ENCODE measurements at regions not wholly inside any gene's neighbourhood (a gene's known extent, or its start where the extent isn't known, plus 50 kb on each side); places are given as distances from the start of the nearest gene placed in this dataset.

DNA sequence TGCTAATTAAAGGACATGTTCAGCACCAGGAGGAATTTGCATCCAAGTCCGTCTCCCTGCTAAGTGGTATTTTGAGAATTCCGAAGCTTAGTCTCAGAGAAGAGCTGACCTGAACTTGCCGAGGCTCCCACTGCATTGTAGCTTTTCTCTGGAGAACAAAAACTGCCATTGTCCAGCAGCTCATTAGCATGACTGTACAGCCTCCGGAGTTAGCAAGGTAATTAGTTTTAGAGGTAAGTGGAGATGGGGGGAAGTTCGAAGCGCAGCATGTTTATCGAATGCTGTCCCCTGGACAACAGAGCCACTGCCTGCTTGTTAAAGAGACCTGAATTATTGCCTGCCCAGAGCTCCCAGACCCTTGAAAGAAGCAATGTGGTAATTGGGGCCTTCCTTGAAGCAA is 160.3 kb upstream of the PELI2 start:
- Histone ChIP-seq H3K9me3 (no peaks in the 10 kb centered on the region), H3K36me3 (no peaks in the 10 kb centered on the region), H3K4me3 (no peak overlapping the region), H3K4me1 (no peaks in the 10 kb centered on the region), H3K27me3 (peaks cover 0 to 5% (median 0%) of the 10 kb centered on the region in 7 donors), H3K27ac (no peak overlapping the region)
- ATAC-seq (no peak), DNase-seq (no peak)
- no peak for TF ChIP-seq CTCF (IDR thresholded peaks at IDR 0.05)
- intact Hi-C loops (cut with DNase I) = no loop called here
- WGBS, 2 donors = 63 to 72% methylated on average over 7 of the region's 7 CpGs

- Histone ChIP-seq H3K4me3 (no peak overlapping the region), H3K27me3 (peaks cover 0 to 5% (median 0%) of the 10 kb centered on the region in 7 donors), H3K27ac (no peak overlapping the region), H3K4me1 (peaks cover 0 to under 1% (median 0%) of the 10 kb centered on the region in 9 donors), H3K36me3 (no peaks in the 10 kb centered on the region), H3K9me3 (no peaks in the 10 kb centered on the region)
- DNase-seq = no peak
- ATAC-seq = no peak
- TF ChIP-seq CTCF (IDR thresholded peaks at IDR 0.05) = no peak
- intact Hi-C loops (cut with DNase I) = no loop called here
Observed at GRCh38 chr14:55963295-55963694, 154.9 kb upstream of the PELI2 start.

- Histone ChIP-seq H3K4me3 (no peak overlapping the region), H3K36me3 (no peaks in the 10 kb centered on the region), H3K27ac (no peak overlapping the region), H3K9me3 (no peaks in the 10 kb centered on the region), H3K27me3 (peaks cover 0 to under 1% (median 0%) of the 10 kb centered on the region in 7 donors), H3K4me1 (peaks cover 0 to 8% (median 0%) of the 10 kb centered on the region in 9 donors)
- 91 to 94% methylated on average over 8 of the region's 8 CpGs for WGBS, 2 donors
- no peak for TF ChIP-seq CTCF (IDR thresholded peaks at IDR 0.05)
- intact Hi-C loops (cut with DNase I) = no loop called here
- ATAC-seq (no peak), DNase-seq (no peak)
Observed at GRCh38 chr14:55964091-55964490, 154.1 kb upstream of the PELI2 start.

GRCh38 chr14:55964821-55965220 is 153.4 kb upstream of the PELI2 start:
- 78 to 82% methylated on average over 3 of the region's 3 CpGs for WGBS, 2 donors
- ATAC-seq (no peak), DNase-seq (no peak)
- no peaks in the 10 kb centered on the region for H3K36me3 ChIP-seq
- peaks cover 0 to 8% (median 0%) of the 10 kb centered on the region in 9 donors for H3K4me1 ChIP-seq
- intact Hi-C loops (cut with DNase I) = no loop called here
- TF ChIP-seq CTCF (IDR thresholded peaks at IDR 0.05) = no peak
- H3K27ac ChIP-seq = no peak overlapping the region
- H3K4me3 ChIP-seq = no peak overlapping the region
- no peaks in the 10 kb centered on the region for H3K9me3 ChIP-seq
- no peaks in the 10 kb centered on the region for H3K27me3 ChIP-seq

DNA sequence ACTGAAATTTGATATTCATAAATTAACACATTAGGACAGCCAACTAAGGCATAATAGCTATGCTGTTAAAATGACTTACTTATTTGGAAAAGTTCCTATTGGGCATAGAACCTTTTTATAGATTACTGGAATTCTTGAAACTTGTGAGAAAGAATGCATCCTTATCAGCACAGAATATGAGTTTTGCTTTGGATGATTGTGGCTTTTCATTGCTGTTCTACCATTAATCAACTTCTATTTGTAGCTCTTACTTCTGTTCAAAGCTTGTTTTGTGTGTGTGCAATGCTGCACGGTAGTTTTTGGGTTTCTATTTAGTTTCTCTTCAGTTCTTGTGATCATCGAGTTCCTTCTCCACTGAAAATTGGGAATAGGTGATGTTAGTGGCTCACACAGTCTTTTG is 152.4 kb upstream of the PELI2 start:
- peaks cover 0 to 8% (median 0%) of the 10 kb centered on the region in 9 donors for H3K4me1 ChIP-seq
- H3K27me3 ChIP-seq = no peaks in the 10 kb centered on the region
- no peak for ATAC-seq
- H3K4me3 ChIP-seq = no peak overlapping the region
- TF ChIP-seq CTCF (IDR thresholded peaks at IDR 0.05) = no peak
- no peak overlapping the region for H3K27ac ChIP-seq
- H3K9me3 ChIP-seq = no peaks in the 10 kb centered on the region
- WGBS, 2 donors = 70 to 81% methylated on average over 2 of the region's 2 CpGs
- H3K36me3 ChIP-seq = no peaks in the 10 kb centered on the region
- intact Hi-C loops (cut with DNase I) = no loop called here
- no peak for DNase-seq
